CD4-positive, alpha-beta T cell treated with Interleukin-4 for 1 hour (primary cell): ENCODE measurements at regions not wholly inside any gene's neighbourhood (a gene's known extent, or its start where the extent isn't known, plus 50 kb on each side); places are given as distances from the start of the nearest gene placed in this dataset.
A peak's percentile ranks its signal among the peaks of the same experiment; 100 is the strongest.
"Not testable (repeated sequence)": the region's sequence is repeated elsewhere in the genome, so short reads cannot be mapped to it uniquely, and the experiment has no call there.

ENCODE experiments used
- DNase-seq, 2 donors: peaks; one replicate each; pipeline ENCODE4 v3.0.0-alpha.2; 2020 to 2022

- not testable (repeated sequence) for DNase-seq
Measured at GRCh38 chr17:62196587-62196986, 131.5 kb upstream of the MED13 start.

DNA sequence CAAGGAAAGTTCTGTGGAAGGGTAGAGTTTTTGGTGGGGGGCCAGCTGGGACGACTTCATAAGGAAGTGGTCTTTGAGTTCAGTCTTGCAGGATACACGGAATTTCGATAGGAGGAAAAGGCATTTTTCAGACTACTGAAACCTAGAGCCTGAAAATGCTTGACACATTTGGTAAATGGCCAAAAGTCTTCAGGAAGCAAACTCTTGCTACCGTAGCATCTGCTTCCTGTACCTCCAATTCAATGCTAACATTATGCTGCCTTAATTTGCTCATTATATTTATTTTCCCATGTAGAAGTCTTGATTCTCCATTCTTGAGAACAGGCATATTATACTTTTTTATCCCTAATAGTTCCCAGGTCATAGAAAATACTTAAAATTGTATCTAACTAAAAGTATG, 129.3 kb upstream of the MED13 start:
- no peak for DNase-seq

- no peak for DNase-seq
Measured at GRCh38 chr17:62193249-62193648, 128.2 kb upstream of the MED13 start.

GRCh38 chr17:62191390-62192361, 126.6 kb upstream of the MED13 start:
- no peak for DNase-seq

- DNase-seq = no peak
Measured at GRCh38 chr17:62189377-62189776, 124.3 kb upstream of the MED13 start.

- DNase-seq = no peak
Measured at GRCh38 chr17:62188713-62189112, 123.6 kb upstream of the MED13 start.

DNA sequence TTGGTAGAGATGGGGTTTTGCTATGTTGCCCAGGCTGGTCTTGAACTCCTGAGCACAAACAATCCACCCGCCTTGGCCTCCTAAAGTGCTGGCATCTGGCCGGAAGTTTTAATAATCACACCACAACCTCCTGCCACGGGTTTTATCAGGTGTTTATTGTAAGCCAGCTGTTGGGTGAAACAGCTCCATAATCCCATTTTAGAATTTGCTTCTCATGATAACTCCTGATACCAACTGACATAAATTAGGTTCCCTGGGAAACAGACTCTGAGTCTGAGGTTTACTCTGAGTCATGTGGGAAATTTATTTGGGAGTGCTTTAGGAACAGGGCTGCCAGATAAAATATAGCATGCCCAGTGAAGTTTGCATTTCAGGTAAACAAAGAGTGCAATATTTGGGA, 122.6 kb upstream of the MED13 start:
- no peak for DNase-seq

DNA sequence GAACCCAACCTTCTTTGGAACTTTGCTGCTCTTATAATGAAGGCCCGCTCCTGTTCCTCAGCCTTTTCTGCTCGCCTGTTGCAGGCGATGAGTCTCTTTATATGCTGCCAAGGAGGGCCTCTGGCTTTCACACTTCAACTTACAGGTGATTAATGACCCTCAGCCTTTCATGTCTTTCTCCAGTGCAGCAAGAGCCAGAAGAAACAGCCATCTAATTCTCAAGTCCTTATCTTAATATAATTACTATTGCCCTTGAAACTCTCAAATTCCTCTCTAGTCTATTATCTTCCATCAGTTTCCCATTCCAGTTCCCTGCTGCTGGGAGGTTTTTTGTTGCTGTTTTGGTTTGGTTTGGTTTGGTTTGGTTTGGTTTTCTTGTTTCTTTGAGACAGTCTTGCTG, 121.8 kb upstream of the MED13 start:
- DNase-seq = no peak

DNA sequence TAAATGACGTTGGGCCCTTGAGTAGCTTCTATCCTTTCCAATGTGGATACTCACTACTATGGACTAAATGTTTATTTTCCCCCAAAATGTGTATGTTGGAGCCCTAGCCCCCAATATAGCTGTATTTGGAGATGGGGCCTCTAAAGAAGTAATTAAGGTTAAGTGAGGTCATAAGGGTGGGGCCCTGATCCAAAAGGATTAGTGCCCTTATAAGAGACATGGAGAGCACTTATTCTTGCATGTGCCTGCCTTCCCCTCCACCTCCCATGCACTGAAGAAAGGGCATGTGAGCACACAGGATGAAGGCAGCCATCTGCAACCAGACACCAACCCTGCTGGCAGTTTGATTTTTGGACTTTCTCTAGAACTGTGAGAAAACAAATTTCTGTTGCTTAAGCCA, 115.7 kb upstream of the MED13 start:
- DNase-seq = no peak

- DNase-seq = no peak
Measured at GRCh38 chr17:62179525-62180161, 114.6 kb upstream of the MED13 start.

- DNase-seq = no peak
Measured at GRCh38 chr17:62178579-62178978, 113.5 kb upstream of the MED13 start.

GRCh38 chr17:62172492-62173291, 107.6 kb upstream of the MED13 start:
- no peak for DNase-seq

GRCh38 chr17:62167076-62167475, 102.0 kb upstream of the MED13 start:
- no peak for DNase-seq

GRCh38 chr17:62164747-62165722, 100.0 kb upstream of the MED13 start:
- peak in 1 of 2 donors; percentile 10 for DNase-seq

GRCh38 chr17:62163847-62164246, 98.8 kb upstream of the MED13 start:
- DNase-seq = no peak

- no peak for DNase-seq
Measured at GRCh38 chr17:62162898-62163297, 97.8 kb upstream of the MED13 start.

- no peak for DNase-seq
Measured at GRCh38 chr17:62161405-62162148, 96.5 kb upstream of the MED13 start.

DNA sequence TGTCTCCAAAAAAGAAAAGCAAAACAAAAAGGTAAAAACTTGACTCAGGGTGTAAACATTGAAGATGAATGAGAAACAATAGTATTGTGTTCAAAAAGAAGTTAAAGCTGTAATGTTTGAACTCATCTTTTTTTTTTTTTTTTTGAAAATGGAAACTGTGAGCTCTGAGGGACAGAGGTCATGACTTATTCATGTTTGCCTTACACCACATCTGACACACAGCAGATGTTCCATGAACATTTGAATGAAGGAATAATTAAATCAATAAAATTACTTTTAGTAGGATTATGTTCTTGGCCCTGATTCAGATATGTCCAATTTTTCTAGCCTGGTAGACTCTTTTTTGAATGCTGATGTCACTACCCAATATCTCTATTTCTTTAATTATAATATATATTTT, 95.7 kb upstream of the MED13 start:
- no peak for DNase-seq

DNA sequence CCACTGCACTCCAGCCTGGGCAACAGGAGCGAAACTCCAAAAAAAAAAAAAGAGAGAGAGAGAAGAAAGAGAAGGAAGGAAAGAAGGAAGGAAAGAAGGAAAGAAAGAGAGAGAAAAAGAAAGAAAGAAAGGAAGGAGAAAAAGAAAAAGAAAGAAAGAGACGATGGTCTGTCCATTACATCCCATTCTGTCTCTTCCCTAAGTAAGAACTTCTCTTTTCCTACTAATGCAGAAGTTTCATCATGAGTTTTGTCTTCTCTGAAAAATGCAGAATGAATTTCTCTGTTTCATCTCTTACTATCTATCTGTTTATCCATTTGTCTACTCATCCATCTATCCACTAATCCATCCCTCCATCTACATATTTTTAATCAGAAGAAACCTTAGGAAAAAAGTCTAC, 94.9 kb upstream of the MED13 start:
- DNase-seq = no peak

GRCh38 chr17:62156949-62157348, 91.9 kb upstream of the MED13 start:
- DNase-seq = no peak

DNA sequence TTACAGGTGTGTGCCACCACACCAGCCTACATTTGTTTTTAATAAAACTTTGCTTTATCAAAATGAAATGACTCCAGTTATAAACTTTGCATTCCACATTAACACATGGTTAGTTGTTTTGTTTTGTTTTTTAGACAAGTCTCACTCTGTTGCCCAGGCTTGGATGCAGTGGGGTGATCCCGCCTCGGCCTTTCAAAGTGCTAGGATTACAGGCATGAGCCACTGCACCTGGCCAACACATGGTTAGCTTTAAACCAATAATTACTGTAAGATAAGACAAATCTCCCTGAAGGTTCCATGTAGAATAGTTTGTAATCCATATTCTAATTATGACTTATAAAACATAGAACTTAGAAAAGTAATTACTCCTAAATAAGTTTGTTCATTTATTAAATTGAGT, 89.8 kb upstream of the MED13 start:
- no peak for DNase-seq
